ENCODE measurements at regions not wholly inside any gene's neighbourhood (a gene's known extent, or its start where the extent isn't known, plus 50 kb on each side); places are given as distances from the start of the nearest gene placed in this dataset.

DNA sequence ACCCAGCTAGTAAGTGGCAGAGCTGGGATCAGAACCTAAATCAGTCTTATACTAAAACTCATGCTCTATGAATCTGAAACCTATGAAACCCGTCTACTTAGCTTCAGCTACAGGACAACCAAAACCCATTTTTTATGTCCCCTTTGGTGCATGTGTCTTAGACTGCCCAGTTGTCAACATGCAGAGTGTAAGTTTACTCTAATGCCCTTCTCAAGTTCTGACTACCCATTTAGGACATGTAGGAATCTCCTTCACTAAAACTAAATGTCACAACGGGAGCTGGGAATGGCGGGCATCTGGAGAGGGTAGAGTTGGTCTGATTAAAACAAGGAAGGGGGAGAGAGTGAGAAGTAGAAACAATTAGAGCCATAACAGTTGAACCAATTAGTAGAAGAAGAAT is 167.9 kb upstream of the UBASH3B start:
- H3K4me3 ChIP-seq (ENCODE audit: low read length): no peak overlapping the region
- no peak for DNase-seq
- no peaks in the 10 kb centered on the region for H3K79me2 ChIP-seq (ENCODE audit: low read length)
- intact Hi-C loops (cut with micrococcal nuclease): loop anchor here (10.0 kb wide), 1 partner anchor 183 kb away; no protein-coding TSS in a partner anchor
- ChIA-PET POLR2A (ENCODE audit: unreplicated experiment) (no interaction called here), CTCF (no interaction called here)
- H3K4me2 ChIP-seq (ENCODE audit: low read length): no peak overlapping the region
- no peak overlapping the region for H3K27ac ChIP-seq (ENCODE audit: low read length)
- H4K20me1 ChIP-seq (ENCODE audit: low read length): no peaks in the 10 kb centered on the region
- H3K36me3 ChIP-seq (ENCODE audit: low read depth, low read length): no peaks in the 10 kb centered on the region
- no TSS peak for BruUV-seq (replicated peaks)
- H3K9ac ChIP-seq (ENCODE audit: low read length): no peak overlapping the region
- no peak for ATAC-seq
- no peaks in the 10 kb centered on the region for H3F3A ChIP-seq (ENCODE audit: low read length, unreplicated experiment)
- H3K9me3 ChIP-seq (ENCODE audit: low read length): peaks cover 11% of the 10 kb centered on the region; the same call in 1 of the 2 replicates
- H2AFZ ChIP-seq (ENCODE audit: low read length): no peak overlapping the region
- H3K9me2 ChIP-seq (replicated peaks; ENCODE audit: low read length): no peaks in the 10 kb centered on the region
- no peaks in the 10 kb centered on the region for H3K4me1 ChIP-seq (ENCODE audit: insufficient read depth, low read length)
- TF ChIP-seq EZH2phosphoT487 (IDR thresholded peaks at IDR 0.05; ENCODE audit: borderline replicate concordance, low read length): no peak
- no peak for TF ChIP-seq EZH2 (IDR thresholded peaks at IDR 0.05; ENCODE audit: low read length, unreplicated experiment)
- TF ChIP-seq, protein P1, sequence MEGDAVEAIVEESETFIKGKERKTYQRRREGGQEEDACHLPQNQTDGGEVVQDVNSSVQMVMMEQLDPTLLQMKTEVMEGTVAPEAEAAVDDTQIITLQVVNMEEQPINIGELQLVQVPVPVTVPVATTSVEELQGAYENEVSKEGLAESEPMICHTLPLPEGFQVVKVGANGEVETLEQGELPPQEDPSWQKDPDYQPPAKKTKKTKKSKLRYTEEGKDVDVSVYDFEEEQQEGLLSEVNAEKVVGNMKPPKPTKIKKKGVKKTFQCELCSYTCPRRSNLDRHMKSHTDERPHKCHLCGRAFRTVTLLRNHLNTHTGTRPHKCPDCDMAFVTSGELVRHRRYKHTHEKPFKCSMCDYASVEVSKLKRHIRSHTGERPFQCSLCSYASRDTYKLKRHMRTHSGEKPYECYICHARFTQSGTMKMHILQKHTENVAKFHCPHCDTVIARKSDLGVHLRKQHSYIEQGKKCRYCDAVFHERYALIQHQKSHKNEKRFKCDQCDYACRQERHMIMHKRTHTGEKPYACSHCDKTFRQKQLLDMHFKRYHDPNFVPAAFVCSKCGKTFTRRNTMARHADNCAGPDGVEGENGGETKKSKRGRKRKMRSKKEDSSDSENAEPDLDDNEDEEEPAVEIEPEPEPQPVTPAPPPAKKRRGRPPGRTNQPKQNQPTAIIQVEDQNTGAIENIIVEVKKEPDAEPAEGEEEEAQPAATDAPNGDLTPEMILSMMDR (conservative IDR thresholded peaks at IDR 0.05; ENCODE audit: low read depth, low read length): no peak
- peaks cover 72% of the 10 kb centered on the region for H3K27me3 ChIP-seq (ENCODE audit: low read length)

DNA sequence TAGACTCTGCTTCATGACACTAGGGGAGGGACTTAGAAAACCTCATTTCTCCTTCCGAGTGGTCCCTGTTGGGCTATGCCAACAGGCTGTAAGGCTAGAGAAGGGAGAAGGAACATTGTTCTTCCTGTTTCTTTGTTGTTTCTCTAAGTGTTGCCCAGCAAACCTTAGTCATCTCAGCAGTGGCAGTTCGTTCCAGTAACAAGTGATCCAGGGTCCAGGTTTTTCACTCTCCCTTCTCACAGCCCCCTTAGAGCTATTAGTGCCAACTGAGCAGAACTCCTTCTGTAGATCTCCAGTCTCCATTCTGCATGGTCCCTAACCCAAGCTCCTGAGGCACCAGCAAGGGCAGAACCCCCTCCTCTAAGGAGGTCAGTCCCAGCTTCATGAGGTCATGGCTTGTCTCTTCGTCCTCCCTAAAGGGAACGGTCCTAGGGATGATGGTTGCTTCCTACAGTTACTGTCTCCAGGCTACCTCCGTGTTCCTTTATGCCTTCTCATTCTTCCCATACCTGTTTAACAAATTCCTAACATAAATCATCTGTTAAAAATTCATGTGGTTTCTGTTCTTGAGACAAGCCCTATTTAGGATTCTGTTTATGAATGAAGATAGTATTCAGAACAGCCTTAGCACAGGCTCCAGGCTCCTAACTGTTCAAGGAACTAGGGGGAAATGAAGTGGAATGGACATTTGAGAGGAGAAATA is 168.6 kb upstream of the UBASH3B start:
- H3K9me3 ChIP-seq (ENCODE audit: low read length): peaks cover 11% of the 10 kb centered on the region; the same call in 1 of the 2 replicates
- H3K79me2 ChIP-seq (ENCODE audit: low read length): no peaks in the 10 kb centered on the region
- H3K9me2 ChIP-seq (replicated peaks; ENCODE audit: low read length): no peaks in the 10 kb centered on the region
- BruUV-seq (replicated peaks): no TSS peak
- no peak overlapping the region for H3K4me2 ChIP-seq (ENCODE audit: low read length)
- intact Hi-C loops (cut with micrococcal nuclease): loop anchor here (10.0 kb wide), 1 partner anchor 182 kb away; no protein-coding TSS in a partner anchor
- H2AFZ ChIP-seq (ENCODE audit: low read length): no peak overlapping the region
- H3F3A ChIP-seq (ENCODE audit: low read length, unreplicated experiment): no peaks in the 10 kb centered on the region
- DNase-seq (peak; percentile 35), ATAC-seq (no peak)
- H3K4me1 ChIP-seq (ENCODE audit: insufficient read depth, low read length): no peaks in the 10 kb centered on the region
- TF ChIP-seq EZH2phosphoT487 (IDR thresholded peaks at IDR 0.05; ENCODE audit: borderline replicate concordance, low read length): no peak
- TF ChIP-seq EZH2 (IDR thresholded peaks at IDR 0.05; ENCODE audit: low read length, unreplicated experiment): no peak
- TF ChIP-seq, protein P1 (conservative IDR thresholded peaks at IDR 0.05; ENCODE audit: low read depth, low read length): no peak
- H4K20me1 ChIP-seq (ENCODE audit: low read length): no peaks in the 10 kb centered on the region
- no peak overlapping the region for H3K9ac ChIP-seq (ENCODE audit: low read length)
- H3K4me3 ChIP-seq (ENCODE audit: low read length): no peak overlapping the region
- H3K36me3 ChIP-seq (ENCODE audit: low read depth, low read length): no peaks in the 10 kb centered on the region
- no peak overlapping the region for H3K27ac ChIP-seq (ENCODE audit: low read length)
- CTCF ChIA-PET: no interaction called here
- peaks cover 72% of the 10 kb centered on the region for H3K27me3 ChIP-seq (ENCODE audit: low read length)
- POLR2A ChIA-PET (ENCODE audit: unreplicated experiment): no interaction called here

DNA sequence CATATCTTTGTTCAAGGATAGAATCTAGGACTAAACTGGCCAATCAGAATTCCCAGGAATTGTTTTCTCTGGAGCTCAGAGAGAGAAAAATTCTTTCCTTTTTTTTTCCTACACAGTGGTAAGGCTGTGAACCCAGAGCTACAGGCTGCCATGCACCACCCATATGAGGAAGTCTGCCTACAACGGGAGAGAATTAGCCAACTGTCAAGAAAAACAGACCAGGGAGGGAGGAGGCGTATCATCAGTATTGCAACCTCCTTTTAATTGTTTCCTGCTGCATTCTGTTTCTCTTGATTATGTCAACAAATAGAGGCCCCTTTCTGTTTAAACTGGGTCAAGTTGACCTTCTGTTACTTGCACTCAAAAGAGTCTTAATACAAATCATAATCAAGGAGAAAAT is 176.5 kb upstream of the UBASH3B start:
- ATAC-seq (no peak), DNase-seq (no peak)
- H3K4me2 ChIP-seq (ENCODE audit: low read length): no peak overlapping the region
- H3K4me3 ChIP-seq (ENCODE audit: low read length): no peak overlapping the region
- no peaks in the 10 kb centered on the region for H3K4me1 ChIP-seq (ENCODE audit: insufficient read depth, low read length)
- no peaks in the 10 kb centered on the region for H4K20me1 ChIP-seq (ENCODE audit: low read length)
- H2AFZ ChIP-seq (ENCODE audit: low read length): no peak overlapping the region
- ChIA-PET POLR2A (ENCODE audit: unreplicated experiment) (no interaction called here), CTCF (no interaction called here)
- peaks cover 50% of the 10 kb centered on the region for H3K27me3 ChIP-seq (ENCODE audit: low read length)
- H3K79me2 ChIP-seq (ENCODE audit: low read length): no peaks in the 10 kb centered on the region
- H3K36me3 ChIP-seq (ENCODE audit: low read depth, low read length): no peaks in the 10 kb centered on the region
- H3K9ac ChIP-seq (ENCODE audit: low read length): no peak overlapping the region
- peaks cover 11% of the 10 kb centered on the region; the same call in 1 of the 2 replicates for H3K9me3 ChIP-seq (ENCODE audit: low read length)
- H3K9me2 ChIP-seq (replicated peaks; ENCODE audit: low read length): no peaks in the 10 kb centered on the region
- no peak overlapping the region for H3K27ac ChIP-seq (ENCODE audit: low read length)
- no peaks in the 10 kb centered on the region for H3F3A ChIP-seq (ENCODE audit: low read length, unreplicated experiment)
- intact Hi-C loops (cut with micrococcal nuclease): no loop called here
- TF ChIP-seq, protein P1 (conservative IDR thresholded peaks at IDR 0.05; ENCODE audit: low read depth, low read length): no peak
- TF ChIP-seq EZH2 (IDR thresholded peaks at IDR 0.05; ENCODE audit: low read length, unreplicated experiment): no peak
- no peak for TF ChIP-seq EZH2phosphoT487 (IDR thresholded peaks at IDR 0.05; ENCODE audit: borderline replicate concordance, low read length)
- no TSS peak for BruUV-seq (replicated peaks)

Data from PC-3 (cell line).